MM.1S (cell line): ENCODE measurements at regions not wholly inside any gene's neighbourhood (a gene's known extent, or its start where the extent isn't known, plus 50 kb on each side); places are given as distances from the start of the nearest gene placed in this dataset.

Source experiments
- DNase-seq: peaks from one replicate; pipeline ENCODE4 v3.0.0-alpha.2; 2015
- H2AFZ ChIP-seq: fragments of 300-600 bp; sonication (generic); 2 replicates; pipeline ENCODE4 v1.6.0; 2016; ENCODE audit warnings: antibody characterized with exemption, low read length
- H3F3A ChIP-seq: fragments of 300-600 bp; sonication (generic); 2 replicates; pipeline ENCODE4 v1.6.1; 2016; ENCODE audit warnings: mild to moderate bottlenecking, antibody characterized with exemption, low read length, moderate library complexity, mixed read lengths; ENCODE audit not compliant: insufficient read depth
- H3K27ac ChIP-seq: fragments of 300-600 bp; sonication (generic); 2 replicates; pipeline ENCODE4 v1.5.1; 2016; ENCODE audit warnings: mild to moderate bottlenecking, low read length
- H3K27me3 ChIP-seq: fragments of 300-600 bp; sonication (generic); replicated peaks from 2 replicates; pipeline ENCODE4 v1.6.0; 2016; ENCODE audit warnings: low read length; ENCODE audit not compliant: insufficient read depth
- H3K36me3 ChIP-seq: fragments of 300-600 bp; sonication (generic); replicated peaks from 2 replicates; pipeline ENCODE4 v1.6.1; 2016; ENCODE audit warnings: mild to moderate bottlenecking, low read length, mixed read lengths; ENCODE audit not compliant: insufficient read depth
- H3K4me1 ChIP-seq: fragments of 300-600 bp; sonication (generic); 2 replicates; pipeline ENCODE4 v1.6.1; 2016; ENCODE audit warnings: low read length, mixed read lengths
- H3K4me2 ChIP-seq: fragments of 300-600 bp; sonication (generic); 2 replicates; pipeline ENCODE4 v1.6.0; 2016; ENCODE audit warnings: low read depth, low read length
- H3K4me3 ChIP-seq: fragments of 300-600 bp; sonication (generic); 2 replicates; pipeline ENCODE4 v1.5.1; 2016; ENCODE audit warnings: low read length, mixed read lengths
- H3K79me2 ChIP-seq: fragments of 300-600 bp; sonication (generic); 2 replicates; pipeline ENCODE4 v1.6.1; 2016; ENCODE audit warnings: mixed run types, low read length, mixed read lengths
- H3K9ac ChIP-seq: fragments of 300-600 bp; sonication (generic); 2 replicates; pipeline ENCODE4 v1.6.1; 2016; ENCODE audit warnings: low read length, mixed read lengths
- H3K9me2 ChIP-seq: fragments of 300-600 bp; sonication (generic); replicated peaks from 2 replicates; pipeline ENCODE4 v1.6.1; 2016; ENCODE audit warnings: mild to moderate bottlenecking, low read length, mixed read lengths; ENCODE audit not compliant: insufficient read depth
- H3K9me3 ChIP-seq: fragments of 300-600 bp; sonication (generic); replicated peaks from 2 replicates; pipeline ENCODE4 v1.6.1; 2016; ENCODE audit warnings: mild to moderate bottlenecking, low read length, mixed read lengths; ENCODE audit not compliant: insufficient read depth
- H4K20me1 ChIP-seq: fragments of 300-600 bp; sonication (generic); 2 replicates; pipeline ENCODE4 v1.6.1; 2016; ENCODE audit warnings: mild to moderate bottlenecking, low read length, moderate library complexity, mixed read lengths; ENCODE audit not compliant: insufficient read depth
- EZH2 ChIP-seq: fragments of 300-600 bp; sonication (generic); optimal IDR thresholded peaks from 2 replicates; pipeline ENCODE3; 2017; ENCODE audit warnings: low read depth, mild to moderate bottlenecking, antibody characterized with exemption, low read length, mixed read lengths
- EZH2phosphoT487 ChIP-seq: fragments of 300-600 bp; sonication (generic); IDR thresholded peaks from 2 replicates; pipeline ENCODE4 v1.6.1; 2018; ENCODE audit warnings: antibody characterized with exemption, low read length
- TF ChIP-seq, protein P1 (sequence below): fragments of 300-600 bp; sonication (generic); IDR thresholded peaks from 2 replicates; pipeline ENCODE4 v1.5.1; 2016; ENCODE audit warnings: antibody characterized with exemption, low read length, mixed read lengths

DNA sequence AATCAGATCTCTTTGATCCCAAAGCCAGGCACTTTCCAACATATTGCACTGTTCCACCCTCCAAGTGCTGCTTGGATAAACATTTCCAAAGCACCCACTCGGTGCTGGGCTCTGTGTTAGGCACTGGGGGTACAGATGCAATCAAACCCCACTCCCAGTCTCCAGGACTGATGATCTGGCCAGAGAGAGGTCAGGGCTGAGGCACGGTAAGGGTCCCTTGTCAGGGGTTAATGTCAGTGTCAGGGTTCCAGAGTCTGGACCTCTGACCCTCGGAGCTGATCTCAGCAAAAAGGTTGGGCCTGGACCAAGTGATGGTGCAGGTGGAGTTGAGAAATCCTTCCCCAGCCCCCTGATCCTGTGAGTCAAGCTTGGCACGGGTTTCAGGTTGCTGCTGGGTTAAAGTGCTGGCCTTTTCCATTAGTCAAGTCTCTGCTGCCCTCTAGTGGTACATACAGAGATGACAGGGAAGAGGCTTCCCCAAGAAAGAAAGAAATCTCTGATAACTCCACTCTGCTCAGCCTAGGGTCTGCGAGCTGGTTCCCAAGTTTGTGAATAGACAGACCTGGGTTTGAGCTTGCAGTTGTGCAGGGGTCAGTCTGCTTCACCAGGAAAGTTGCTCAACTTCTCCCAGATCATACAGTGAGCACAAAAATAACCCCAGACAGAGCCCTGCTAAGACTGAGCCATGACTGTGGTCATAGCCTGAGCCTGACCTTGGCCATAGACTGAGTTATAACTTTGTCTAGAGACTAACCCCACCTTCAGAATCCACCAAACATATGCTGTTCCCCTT is 74.6 kb downstream of the DMRTA2 start:
- H3K79me2 ChIP-seq, result no peaks in the 10 kb centered on the region
- no peaks in the 10 kb centered on the region for H4K20me1 ChIP-seq
- H2AFZ ChIP-seq, result no peak overlapping the region; the same call in 1 of the 2 replicates
- no peaks in the 10 kb centered on the region for H3K9me2 ChIP-seq
- H3K36me3 ChIP-seq, result no peaks in the 10 kb centered on the region
- TF ChIP-seq, protein P1, sequence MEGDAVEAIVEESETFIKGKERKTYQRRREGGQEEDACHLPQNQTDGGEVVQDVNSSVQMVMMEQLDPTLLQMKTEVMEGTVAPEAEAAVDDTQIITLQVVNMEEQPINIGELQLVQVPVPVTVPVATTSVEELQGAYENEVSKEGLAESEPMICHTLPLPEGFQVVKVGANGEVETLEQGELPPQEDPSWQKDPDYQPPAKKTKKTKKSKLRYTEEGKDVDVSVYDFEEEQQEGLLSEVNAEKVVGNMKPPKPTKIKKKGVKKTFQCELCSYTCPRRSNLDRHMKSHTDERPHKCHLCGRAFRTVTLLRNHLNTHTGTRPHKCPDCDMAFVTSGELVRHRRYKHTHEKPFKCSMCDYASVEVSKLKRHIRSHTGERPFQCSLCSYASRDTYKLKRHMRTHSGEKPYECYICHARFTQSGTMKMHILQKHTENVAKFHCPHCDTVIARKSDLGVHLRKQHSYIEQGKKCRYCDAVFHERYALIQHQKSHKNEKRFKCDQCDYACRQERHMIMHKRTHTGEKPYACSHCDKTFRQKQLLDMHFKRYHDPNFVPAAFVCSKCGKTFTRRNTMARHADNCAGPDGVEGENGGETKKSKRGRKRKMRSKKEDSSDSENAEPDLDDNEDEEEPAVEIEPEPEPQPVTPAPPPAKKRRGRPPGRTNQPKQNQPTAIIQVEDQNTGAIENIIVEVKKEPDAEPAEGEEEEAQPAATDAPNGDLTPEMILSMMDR, result peak; percentile 83
- TF ChIP-seq EZH2phosphoT487, result no peak
- H3K9me3 ChIP-seq, result no peaks in the 10 kb centered on the region
- H3K4me1 ChIP-seq, result no peaks in the 10 kb centered on the region
- H3K4me3 ChIP-seq, result no peak overlapping the region
- H3K4me2 ChIP-seq, result no peak overlapping the region
- no peak overlapping the region for H3K9ac ChIP-seq
- H3K27me3 ChIP-seq, result no peaks in the 10 kb centered on the region
- H3F3A ChIP-seq, result no peaks in the 10 kb centered on the region
- H3K27ac ChIP-seq, result no peak overlapping the region
- DNase-seq, result peak; percentile 65

DNA sequence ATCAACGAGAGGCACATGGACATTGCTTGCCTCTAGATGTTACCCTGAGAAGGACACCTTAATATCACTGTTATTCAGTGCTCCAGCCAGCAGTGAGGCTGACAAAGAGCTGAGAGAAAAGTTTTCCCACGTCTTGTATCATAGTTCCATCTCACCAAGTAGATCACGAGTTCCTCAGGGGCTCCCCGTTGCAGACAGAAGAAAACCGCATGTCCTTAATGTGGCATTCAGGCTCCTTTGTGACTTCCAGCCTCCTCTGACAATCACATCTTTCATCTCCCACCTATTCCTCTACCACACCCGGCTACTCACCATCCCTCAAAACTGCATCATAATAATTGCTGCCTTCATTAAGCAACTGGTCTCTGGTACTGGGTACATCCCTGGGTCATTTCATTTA is 75.3 kb downstream of the DMRTA2 start:
- H2AFZ ChIP-seq, result no peak overlapping the region
- H3K4me2 ChIP-seq, result no peak overlapping the region

DNA sequence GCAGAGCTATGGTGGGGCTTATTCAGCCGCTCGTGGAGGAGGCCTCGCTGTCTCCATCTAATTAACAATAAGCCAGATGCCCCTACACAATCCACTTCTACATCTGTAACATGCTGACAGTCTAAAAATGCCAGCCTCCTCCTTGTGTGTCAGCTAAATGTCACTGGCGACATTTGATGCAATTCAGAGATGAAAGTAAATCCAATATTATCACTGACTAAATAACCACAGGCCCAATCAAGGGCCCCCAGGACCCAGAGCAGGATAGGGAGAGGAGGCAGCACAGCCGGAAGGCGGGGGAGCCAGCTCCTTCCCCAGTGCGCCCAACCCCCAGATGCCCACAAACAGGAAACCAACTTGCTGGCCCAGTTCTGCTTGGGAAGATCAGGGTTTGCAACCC is 76.6 kb downstream of the DMRTA2 start:
- H3K4me1 ChIP-seq, result no peaks in the 10 kb centered on the region
- no peaks in the 10 kb centered on the region for H3K9me2 ChIP-seq
- no peak overlapping the region for H2AFZ ChIP-seq
- no peak for TF ChIP-seq EZH2
- no peak for TF ChIP-seq EZH2phosphoT487
- TF ChIP-seq, protein P1, result no peak
- no peak overlapping the region for H3K4me2 ChIP-seq
- no peaks in the 10 kb centered on the region for H3K9me3 ChIP-seq
- no peaks in the 10 kb centered on the region for H3K79me2 ChIP-seq
- no peaks in the 10 kb centered on the region for H3K36me3 ChIP-seq
- no peak overlapping the region for H3K9ac ChIP-seq
- no peaks in the 10 kb centered on the region for H3K27me3 ChIP-seq
- H3F3A ChIP-seq, result no peaks in the 10 kb centered on the region
- no peak overlapping the region for H3K4me3 ChIP-seq
- DNase-seq, result no peak
- no peak overlapping the region for H3K27ac ChIP-seq
- H4K20me1 ChIP-seq, result no peaks in the 10 kb centered on the region

More for the DNA sequence above, 75.3 kb downstream of the DMRTA2 start:
- Histone ChIP-seq H3K9me3 (no peaks in the 10 kb centered on the region), H3K79me2 (no peaks in the 10 kb centered on the region), H3K9ac (no peak overlapping the region), H3K27ac (no peak overlapping the region), H3K36me3 (no peaks in the 10 kb centered on the region), H3K4me3 (no peak overlapping the region), H3F3A (no peaks in the 10 kb centered on the region), H3K27me3 (no peaks in the 10 kb centered on the region), H4K20me1 (no peaks in the 10 kb centered on the region), H3K9me2 (no peaks in the 10 kb centered on the region), H3K4me1 (no peaks in the 10 kb centered on the region)
- TF ChIP-seq, protein P1, result no peak
- TF ChIP-seq EZH2, result no peak
- TF ChIP-seq EZH2phosphoT487, result no peak
- DNase-seq, result no peak
